Testis (tissue), 2 donors: ENCODE measurements at regions not wholly inside any gene's neighbourhood (a gene's known extent, or its start where the extent isn't known, plus 50 kb on each side); places are given as distances from the start of the nearest gene placed in this dataset.

Experiments used
- CTCF ChIP-seq, 3 experiments: fragments of 450-650 bp in 2 of 3; fragments of 200-600 bp in 1 of 3; sonication (generic) in 1 of 3; IDR thresholded peaks; one replicate each; pipeline ENCODE4 v1.5.1; 2016 to 2019; ENCODE audit warnings: antibody characterized with exemption in 3 of 3, mild to moderate bottlenecking in 2 of 3, moderate library complexity in 1 of 3
- POLR2A ChIP-seq: fragments of 450-650 bp; IDR thresholded peaks from one replicate; pipeline ENCODE4 v1.6.1; 2017; ENCODE audit warnings: antibody characterized with exemption, mild to moderate bottlenecking, moderate library complexity

- TF ChIP-seq CTCF (IDR thresholded peaks at IDR 0.05) (no peak), POLR2A (no peak)
Observed at GRCh38 chr9:129331493-129331765, 153.4 kb upstream of the IER5L start.
